Stomach smooth muscle (tissue), 2 donors: ENCODE measurements at regions not wholly inside any gene's neighbourhood (a gene's known extent, or its start where the extent isn't known, plus 50 kb on each side); places are given as distances from the start of the nearest gene placed in this dataset.
"Not testable (repeated sequence)": the region's sequence is repeated elsewhere in the genome, so short reads cannot be mapped to it uniquely, and the experiment has no call there.

Source experiments
- H3K27ac ChIP-seq: one replicate; pipeline ENCODE4 v1.7.0; 2013; ENCODE audit warnings: mild to moderate bottlenecking, low read length, inconsistent platforms
- H3K27me3 ChIP-seq, 2 donors: one replicate each; pipeline ENCODE4 v1.7.0; 2013; ENCODE audit warnings: low read length in 2 of 2; ENCODE audit not compliant: insufficient read depth in 2 of 2, control insufficient read depth in 1 of 2
- H3K36me3 ChIP-seq, 2 donors: one replicate each; pipeline ENCODE4 v1.7.0; 2013; ENCODE audit warnings: low read length in 2 of 2; ENCODE audit not compliant: control insufficient read depth in 2 of 2, insufficient read depth in 2 of 2
- H3K4me1 ChIP-seq: one replicate; pipeline ENCODE4 v1.7.0; 2013; ENCODE audit warnings: low read length; ENCODE audit not compliant: control insufficient read depth, insufficient read depth
- H3K4me3 ChIP-seq, 2 donors: one replicate each; pipeline ENCODE4 v1.7.0; 2013; ENCODE audit warnings: low read length in 2 of 2
- H3K9ac ChIP-seq, 2 donors: one replicate each; pipeline ENCODE4 v1.7.0; 2013; ENCODE audit warnings: low read length in 2 of 2, mild to moderate bottlenecking in 1 of 2
- H3K9me3 ChIP-seq, 2 donors: one replicate each; pipeline ENCODE4 v1.7.0; 2013; ENCODE audit warnings: low read length in 2 of 2; ENCODE audit not compliant: control insufficient read depth in 2 of 2
- donor health status: healthy.
- donor health status: Pancreatic carcinoma.

DNA sequence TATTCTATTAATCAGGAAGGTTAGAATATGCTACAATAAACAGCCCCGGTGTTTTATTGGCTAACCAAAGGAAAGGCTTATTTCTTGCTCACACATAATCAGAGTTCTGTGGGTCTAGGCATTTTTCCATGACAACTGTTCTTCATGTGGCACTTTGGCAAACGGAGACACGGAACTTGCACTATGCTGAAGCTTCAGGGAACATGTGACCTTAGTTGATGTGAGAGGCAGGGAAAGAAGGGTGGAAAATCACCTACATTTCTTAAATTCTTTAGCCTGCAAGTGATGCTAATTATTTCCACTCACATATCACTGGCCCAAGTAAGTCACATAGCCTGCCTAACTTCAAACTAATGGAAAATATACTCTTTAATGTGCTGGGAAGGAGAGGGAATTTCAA lies 344.6 kb downstream of the SV2B start:
- no peak overlapping the region for H3K27ac ChIP-seq

DNA sequence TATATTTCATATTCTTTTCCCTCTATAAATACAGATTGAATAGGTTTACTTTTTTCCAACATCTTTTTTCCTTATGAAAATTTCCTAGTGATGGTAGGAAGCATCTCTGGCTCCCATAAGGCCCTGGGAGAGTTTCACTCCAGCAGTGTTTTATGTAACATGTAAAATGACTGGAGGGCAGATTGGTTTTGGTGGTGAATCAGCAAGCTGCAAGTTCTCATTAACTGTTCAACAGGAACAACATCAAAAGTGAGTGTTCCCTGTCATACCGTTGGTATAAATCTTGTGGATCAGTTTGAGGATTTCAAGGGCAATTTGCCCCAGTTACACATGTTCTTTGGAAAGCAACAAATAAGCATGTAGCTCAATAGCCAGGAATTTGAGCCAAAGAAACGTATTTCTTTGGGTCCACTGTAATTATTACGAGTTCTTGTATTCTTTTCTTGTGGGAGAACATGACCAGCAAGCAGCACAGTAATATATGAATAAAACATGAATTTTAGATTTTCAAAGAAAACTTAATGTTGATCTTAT lies 345.7 kb downstream of the SV2B start:
- Histone ChIP-seq H3K4me1 (no peaks in the 10 kb centered on the region), H3K4me3 (no peak overlapping the region), H3K27ac (no peak overlapping the region), H3K36me3 (no peaks in the 10 kb centered on the region), H3K9ac (no peak overlapping the region), H3K27me3 (no peaks in the 10 kb centered on the region), H3K9me3 (peaks cover 0 to 3% of the 10 kb centered on the region in 2 donors)

More for the DNA sequence above, 344.6 kb downstream of the SV2B start:
- Histone ChIP-seq H3K4me1 (no peaks in the 10 kb centered on the region), H3K27me3 (no peaks in the 10 kb centered on the region), H3K9ac (no peak overlapping the region), H3K4me3 (no peak overlapping the region), H3K9me3 (no peaks in the 10 kb centered on the region), H3K36me3 (no peaks in the 10 kb centered on the region)

DNA sequence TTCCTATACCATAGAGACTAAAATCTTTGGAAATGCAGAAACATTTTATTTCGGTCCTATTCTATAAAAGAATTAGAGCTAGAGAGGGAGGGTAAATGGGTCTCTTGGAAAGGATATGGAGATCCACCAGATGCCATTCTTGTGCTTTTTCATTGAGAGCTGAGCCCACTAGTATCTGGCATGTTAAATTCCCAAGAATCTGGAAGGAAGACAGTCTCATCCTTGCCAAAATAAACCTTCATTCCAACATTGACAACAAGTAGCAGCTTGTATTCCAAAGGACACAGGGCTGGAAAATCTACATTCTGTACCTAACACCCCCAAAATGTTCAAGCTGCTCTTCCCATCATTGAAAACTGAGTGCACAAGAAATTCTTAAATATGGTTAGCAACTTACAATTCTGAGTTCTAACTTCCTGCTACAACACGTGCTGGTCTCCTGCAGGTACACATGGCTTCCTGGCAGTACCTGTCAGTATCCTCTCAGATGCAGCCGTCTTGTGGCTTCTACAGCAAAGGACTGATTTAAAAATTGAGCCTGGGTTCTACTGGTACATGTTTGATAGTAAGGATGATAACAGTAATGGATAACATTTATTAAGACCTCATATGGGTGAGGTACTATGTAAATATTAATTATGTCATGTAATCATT lies 348.1 kb downstream of the SV2B start:
- no peaks in the 10 kb centered on the region for H3K36me3 ChIP-seq
- H3K4me3 ChIP-seq, result no peak overlapping the region
- peaks cover 0 to 4% of the 10 kb centered on the region in 2 donors for H3K9me3 ChIP-seq
- H3K27ac ChIP-seq, result no peak overlapping the region
- H3K9ac ChIP-seq, result no peak overlapping the region
- H3K4me1 ChIP-seq, result no peaks in the 10 kb centered on the region
- no peaks in the 10 kb centered on the region for H3K27me3 ChIP-seq

DNA sequence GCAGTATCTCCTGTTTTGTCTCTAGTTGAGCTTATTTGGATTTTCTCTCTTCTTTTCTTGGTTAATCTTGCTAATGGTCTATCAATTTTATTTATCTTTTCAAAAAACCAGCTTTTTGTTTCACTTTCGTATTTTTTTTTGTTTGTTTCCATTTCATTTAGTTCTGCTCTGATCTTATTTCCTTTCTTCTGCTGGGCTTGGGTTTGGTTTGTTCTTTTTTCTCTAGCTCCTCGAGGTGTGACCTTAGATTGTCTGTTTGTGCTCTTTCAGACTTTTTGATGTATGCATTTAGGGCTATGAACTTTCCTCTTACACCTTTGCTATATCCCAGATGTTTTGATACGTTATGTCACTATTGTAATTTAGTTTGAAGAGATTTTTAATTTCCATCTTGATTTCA lies 353.3 kb downstream of the SV2B start:
- H3K36me3 ChIP-seq, H3K27ac ChIP-seq, H3K4me3 ChIP-seq, H3K4me1 ChIP-seq, H3K9me3 ChIP-seq, H3K9ac ChIP-seq, H3K27me3 ChIP-seq: not testable (repeated sequence)

DNA sequence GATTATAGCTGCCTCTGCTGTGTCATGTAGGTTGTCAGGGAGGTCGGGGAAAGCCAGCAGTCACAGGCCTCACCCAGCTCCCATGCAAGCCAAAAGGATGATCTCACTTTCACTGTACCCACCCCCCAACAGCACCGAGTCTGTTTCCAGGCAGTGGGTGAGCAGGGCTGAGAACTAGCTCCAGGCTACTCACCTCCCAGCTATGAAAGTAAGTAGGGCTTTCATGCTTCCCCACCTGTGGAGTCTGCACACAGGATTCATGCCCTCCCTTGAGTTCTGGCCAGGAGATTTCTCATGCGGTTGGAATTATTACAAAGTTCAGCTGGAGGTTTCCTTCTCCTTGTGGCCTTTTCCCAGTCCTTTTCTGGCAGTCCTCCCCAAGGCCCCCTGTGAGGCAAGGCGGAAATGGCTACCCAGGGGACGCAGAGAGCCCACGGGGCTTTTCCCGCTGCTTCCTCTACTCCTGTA lies 356.2 kb downstream of the SV2B start:
- Histone ChIP-seq H3K9me3 (no peaks in the 10 kb centered on the region), H3K4me3 (no peak overlapping the region), H3K4me1 (no peaks in the 10 kb centered on the region), H3K27me3 (no peaks in the 10 kb centered on the region), H3K9ac (no peak overlapping the region), H3K36me3 (no peaks in the 10 kb centered on the region), H3K27ac (no peak overlapping the region)

DNA sequence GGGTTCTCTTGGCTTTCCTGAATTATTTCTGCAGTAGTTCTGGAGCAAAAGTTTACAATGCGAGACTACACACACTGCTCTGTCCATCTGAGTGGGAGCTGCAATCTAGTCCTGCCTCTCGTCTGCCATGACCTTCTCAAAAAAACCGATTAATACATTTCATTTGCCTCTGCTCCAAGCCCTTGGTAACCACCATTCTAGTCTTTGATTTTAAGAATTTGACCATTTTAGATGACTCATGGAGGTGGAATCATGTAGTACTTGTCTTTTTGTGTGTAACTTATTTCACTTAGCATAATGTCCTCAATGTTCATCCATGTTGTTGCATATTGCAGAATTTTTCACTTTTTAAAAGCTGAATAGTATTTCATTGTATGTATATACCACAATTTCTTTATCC lies 356.9 kb downstream of the SV2B start:
- no peak overlapping the region for H3K27ac ChIP-seq

DNA sequence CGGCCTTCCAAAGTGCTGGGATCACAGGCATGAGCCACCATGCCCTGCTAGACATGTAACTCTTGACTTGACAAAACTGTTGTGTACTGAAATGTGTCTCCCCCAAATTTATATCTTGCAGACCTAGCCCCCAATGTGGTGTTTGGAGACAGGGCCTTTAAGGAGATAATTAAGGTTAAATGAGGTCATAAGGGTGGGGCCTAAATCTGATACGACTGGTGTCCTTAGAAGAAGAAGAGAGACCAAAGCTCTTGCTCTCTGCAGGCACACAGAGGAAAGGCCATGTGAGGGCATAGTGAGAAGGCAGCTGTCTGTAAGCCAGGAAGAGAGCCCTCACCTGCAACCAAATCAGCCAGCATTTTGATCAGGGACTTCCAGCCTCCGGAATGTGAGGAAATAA lies 361.3 kb downstream of the SV2B start:
- Histone ChIP-seq H3K4me3 (no peak overlapping the region), H3K36me3 (no peaks in the 10 kb centered on the region), H3K4me1 (no peaks in the 10 kb centered on the region), H3K9ac (no peak overlapping the region), H3K27ac (no peak overlapping the region), H3K9me3 (no peaks in the 10 kb centered on the region), H3K27me3 (no peaks in the 10 kb centered on the region)

More for the DNA sequence above, 356.9 kb downstream of the SV2B start:
- H3K4me1 ChIP-seq, result no peaks in the 10 kb centered on the region
- no peaks in the 10 kb centered on the region for H3K36me3 ChIP-seq
- H3K9ac ChIP-seq, result no peak overlapping the region
- H3K4me3 ChIP-seq, result no peak overlapping the region
- no peaks in the 10 kb centered on the region for H3K9me3 ChIP-seq
- H3K27me3 ChIP-seq, result no peaks in the 10 kb centered on the region

DNA sequence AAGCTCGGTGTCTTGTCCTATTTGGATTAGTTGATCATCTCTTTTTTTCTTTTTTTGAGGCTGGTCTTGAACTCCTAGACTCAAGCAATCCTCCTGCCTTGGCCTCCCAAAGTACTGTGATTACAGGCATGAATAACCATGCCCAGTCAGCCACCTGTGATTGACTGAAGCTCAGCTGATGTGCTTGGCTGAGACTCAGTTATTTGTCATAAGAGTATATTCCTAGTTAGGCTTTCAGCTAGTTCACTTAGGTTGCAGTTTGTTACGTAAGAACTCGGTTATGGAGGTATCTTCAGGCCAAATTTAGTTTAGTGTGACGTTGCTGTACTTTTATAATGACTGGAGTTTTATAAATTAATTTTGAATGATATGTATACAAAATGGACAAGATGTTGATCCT lies 365.0 kb downstream of the SV2B start:
- Histone ChIP-seq H3K4me1 (no peaks in the 10 kb centered on the region), H3K27me3 (no peaks in the 10 kb centered on the region), H3K4me3 (no peak overlapping the region), H3K27ac (no peak overlapping the region), H3K9ac (no peak overlapping the region), H3K9me3 (no peaks in the 10 kb centered on the region), H3K36me3 (no peaks in the 10 kb centered on the region)

DNA sequence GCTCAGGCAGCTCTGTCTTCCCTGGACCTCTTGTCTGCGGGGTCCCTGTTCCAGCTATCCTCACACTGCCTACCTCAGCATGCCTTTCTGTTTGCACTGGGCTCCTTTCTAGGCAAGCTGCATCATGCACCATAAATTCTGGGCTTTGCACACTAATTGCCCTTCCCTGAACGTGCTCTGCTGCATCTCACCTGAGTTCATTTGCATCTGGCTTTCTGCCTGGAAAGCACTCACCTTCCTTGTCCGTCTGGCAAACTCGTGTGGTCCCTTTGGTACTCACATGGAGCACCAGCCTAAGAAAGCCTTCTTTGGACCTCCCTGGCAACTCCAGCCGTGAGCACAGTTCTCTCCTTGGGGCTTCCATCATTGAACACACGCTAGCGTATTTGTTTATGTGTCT lies 365.6 kb downstream of the SV2B start:
- H3K9me3 ChIP-seq, result no peaks in the 10 kb centered on the region
- H3K4me3 ChIP-seq, result no peak overlapping the region
- no peak overlapping the region for H3K27ac ChIP-seq
- H3K36me3 ChIP-seq, result no peaks in the 10 kb centered on the region
- no peaks in the 10 kb centered on the region for H3K27me3 ChIP-seq
- no peak overlapping the region for H3K9ac ChIP-seq
- no peaks in the 10 kb centered on the region for H3K4me1 ChIP-seq

DNA sequence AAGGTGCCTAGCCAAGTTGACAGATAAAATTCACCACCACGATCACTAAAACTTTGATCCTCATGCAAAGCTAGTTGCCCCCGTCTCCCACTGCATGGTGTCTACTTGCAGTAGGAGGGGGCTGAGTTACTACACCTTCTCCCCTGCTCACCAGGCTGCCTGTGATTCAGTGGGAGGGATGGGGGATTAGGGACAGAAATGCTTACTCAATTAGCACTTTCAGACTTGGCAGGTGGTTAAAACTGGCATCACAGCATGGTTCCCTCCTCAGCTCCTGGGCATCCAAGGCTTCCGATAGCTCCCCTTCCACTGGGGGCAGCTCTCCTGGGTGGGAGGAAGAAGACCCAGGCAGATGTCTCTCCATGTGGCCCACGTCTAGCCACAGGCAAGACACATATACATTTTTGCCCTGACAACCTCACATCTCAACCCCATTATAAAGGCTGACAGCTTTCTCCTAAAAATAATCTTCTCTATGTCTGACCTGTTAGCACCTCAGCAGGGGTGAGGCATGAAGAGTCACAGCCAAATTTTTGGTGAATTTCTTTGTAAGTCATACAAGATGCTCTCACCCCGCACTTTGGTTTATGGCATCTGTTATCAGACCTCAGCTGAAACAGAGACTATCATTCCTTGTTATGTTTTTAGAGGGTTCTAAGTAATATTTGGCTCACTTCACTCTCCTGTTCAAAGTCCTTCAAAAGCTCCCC lies 369.0 kb downstream of the SV2B start:
- H3K4me3 ChIP-seq, result no peak overlapping the region
- no peaks in the 10 kb centered on the region for H3K9me3 ChIP-seq
- no peaks in the 10 kb centered on the region for H3K27me3 ChIP-seq
- no peak overlapping the region for H3K9ac ChIP-seq
- H3K36me3 ChIP-seq, result no peaks in the 10 kb centered on the region
- H3K27ac ChIP-seq, result no peak overlapping the region
- no peaks in the 10 kb centered on the region for H3K4me1 ChIP-seq
